BJ (cell line): ENCODE measurements at regions not wholly inside any gene's neighbourhood (a gene's known extent, or its start where the extent isn't known, plus 50 kb on each side); places are given as distances from the start of the nearest gene placed in this dataset.

Experiments used
- CTCF ChIA-PET: fragments of 350-600 bp; formaldehyde crosslinking; extraction: SDS; loops from one replicate; lab custom pipeline; 2021; ENCODE audit warnings: antibody characterized with exemption, inconsistent platforms; lab: Yijun Ruan, JAX
- POLR2A ChIA-PET: fragments of 300-600 bp; sonication (Branson Sonifier 250); formaldehyde crosslinking; extraction: SDS; loops from one replicate; lab custom pipeline; 2021; ENCODE audit warnings: antibody characterized with exemption; lab: Charles Lee
- DNase-seq: peaks from one replicate; pipeline ENCODE4 v3.0.0-alpha.2; 2011; ENCODE audit warnings: low read depth
- H3K27me3 ChIP-seq: 2 replicates; pipeline ENCODE4 v1.6.0; 2011; ENCODE audit warnings: low read length; ENCODE audit not compliant: control insufficient read depth, insufficient read depth
- H3K36me3 ChIP-seq: 2 replicates; pipeline ENCODE4 v1.5.1; 2011; ENCODE audit warnings: low read length; ENCODE audit not compliant: control insufficient read depth, insufficient read depth
- H3K4me3 ChIP-seq: 2 replicates; pipeline ENCODE4 v1.5.1; 2011; ENCODE audit warnings: low read depth, mild to moderate bottlenecking, control low read depth, low read length
- CTCF ChIP-seq: IDR thresholded peaks from 2 replicates; pipeline ENCODE4 v1.5.1; 2011; ENCODE audit warnings: low read depth, mild to moderate bottlenecking, control low read depth, inconsistent platforms, low read length, moderate library complexity; ENCODE audit not compliant: insufficient read depth

GRCh38 chr7:97460433-97460832 lies 271.5 kb upstream of the TAC1 start:
- CTCF ChIA-PET, result no interaction called here
- TF ChIP-seq CTCF, result no peak
- H3K27me3 ChIP-seq, result no peaks in the 10 kb centered on the region
- H3K36me3 ChIP-seq, result no peaks in the 10 kb centered on the region
- no peak for DNase-seq
- POLR2A ChIA-PET, result no interaction called here
- no peak overlapping the region for H3K4me3 ChIP-seq

- POLR2A ChIA-PET, result no interaction called here
These were observed 270.3 kb upstream of the TAC1 start for GRCh38 chr7:97461596-97461995.

GRCh38 chr7:97466071-97466470 lies 265.8 kb upstream of the TAC1 start:
- ChIA-PET CTCF (no interaction called here), POLR2A (no interaction called here)
- Histone ChIP-seq H3K4me3 (no peak overlapping the region), H3K27me3 (no peaks in the 10 kb centered on the region), H3K36me3 (no peaks in the 10 kb centered on the region)
- no peak for TF ChIP-seq CTCF
- DNase-seq, result no peak

More at GRCh38 chr7:97461596-97461995, 270.3 kb upstream of the TAC1 start:
- CTCF ChIA-PET, result no interaction called here
- Histone ChIP-seq H3K4me3 (no peak overlapping the region), H3K27me3 (no peaks in the 10 kb centered on the region), H3K36me3 (no peaks in the 10 kb centered on the region)
- no peak for DNase-seq
- TF ChIP-seq CTCF, result no peak

- no peak for DNase-seq
- no peaks in the 10 kb centered on the region for H3K36me3 ChIP-seq
- no peak overlapping the region for H3K4me3 ChIP-seq
- CTCF ChIA-PET, result no interaction called here
- no peak for TF ChIP-seq CTCF
- no peaks in the 10 kb centered on the region for H3K27me3 ChIP-seq
- POLR2A ChIA-PET, result no interaction called here
These were observed 264.7 kb upstream of the TAC1 start for GRCh38 chr7:97466999-97467740.

GRCh38 chr7:97468493-97468892 lies 263.4 kb upstream of the TAC1 start:
- no peak for DNase-seq
- Histone ChIP-seq H3K36me3 (no peaks in the 10 kb centered on the region), H3K27me3 (no peaks in the 10 kb centered on the region), H3K4me3 (no peak overlapping the region)
- ChIA-PET POLR2A (no interaction called here), CTCF (no interaction called here)
- TF ChIP-seq CTCF, result no peak
